ENCODE measurements at regions not wholly inside any gene's neighbourhood (a gene's known extent, or its start where the extent isn't known, plus 50 kb on each side); places are given as distances from the start of the nearest gene placed in this dataset.

GRCh38 chr13:91146601-91147000 lies 200.9 kb upstream of the MIR17HG start:
- no peak for TF ChIP-seq POLR2AphosphoS5 (IDR thresholded peaks at IDR 0.05; ENCODE audit: low read depth)
- TF ChIP-seq GABPA (IDR thresholded peaks at IDR 0.05; ENCODE audit: low read depth): no peak
- TF ChIP-seq REST (IDR thresholded peaks at IDR 0.05; ENCODE audit: insufficient replicate concordance, low read depth): no peak
- no peak for TF ChIP-seq SPI1 (IDR thresholded peaks at IDR 0.05; ENCODE audit: borderline replicate concordance, low read depth)
- TF ChIP-seq CTCF (IDR thresholded peaks at IDR 0.05; ENCODE audit: insufficient read depth, low read length): no peak
- Histone ChIP-seq H3K27me3 (ENCODE audit: insufficient read depth, poor library complexity, severe bottlenecking) (no peaks in the 10 kb centered on the region), H3K27ac (replicated peaks) (no peak overlapping the region), H3K4me3 (replicated peaks; ENCODE audit: insufficient read depth, low read length) (no peak overlapping the region)
- DNase-seq (ENCODE audit: low read depth in 1 of 2, low spot score in 1 of 2): no peak

- H3K27me3 ChIP-seq (ENCODE audit: insufficient read depth, poor library complexity, severe bottlenecking): no peaks in the 10 kb centered on the region
- no peak overlapping the region for H3K27ac ChIP-seq (replicated peaks)
- DNase-seq (ENCODE audit: low read depth in 1 of 2, low spot score in 1 of 2): no peak
- no peak overlapping the region for H3K4me3 ChIP-seq (replicated peaks; ENCODE audit: insufficient read depth, low read length)
- no peak for TF ChIP-seq GABPA (IDR thresholded peaks at IDR 0.05; ENCODE audit: low read depth)
- TF ChIP-seq REST (IDR thresholded peaks at IDR 0.05; ENCODE audit: insufficient replicate concordance, low read depth): no peak
- no peak for TF ChIP-seq CTCF (IDR thresholded peaks at IDR 0.05; ENCODE audit: insufficient read depth, low read length)
- no peak for TF ChIP-seq SPI1 (IDR thresholded peaks at IDR 0.05; ENCODE audit: borderline replicate concordance, low read depth)
- no peak for TF ChIP-seq POLR2AphosphoS5 (IDR thresholded peaks at IDR 0.05; ENCODE audit: low read depth)
Measured at GRCh38 chr13:91148098-91148497, 199.4 kb upstream of the MIR17HG start.

GRCh38 chr13:91151921-91152320 lies 195.6 kb upstream of the MIR17HG start:
- no peaks in the 10 kb centered on the region for H3K27me3 ChIP-seq (ENCODE audit: insufficient read depth, poor library complexity, severe bottlenecking)
- no peak overlapping the region for H3K4me3 ChIP-seq (replicated peaks; ENCODE audit: insufficient read depth, low read length)
- DNase-seq (ENCODE audit: low read depth in 1 of 2, low spot score in 1 of 2): no peak
- no peak overlapping the region for H3K27ac ChIP-seq (replicated peaks)
- TF ChIP-seq REST (IDR thresholded peaks at IDR 0.05; ENCODE audit: insufficient replicate concordance, low read depth) (no peak), CTCF (IDR thresholded peaks at IDR 0.05; ENCODE audit: insufficient read depth, low read length) (no peak), POLR2AphosphoS5 (IDR thresholded peaks at IDR 0.05; ENCODE audit: low read depth) (no peak), GABPA (IDR thresholded peaks at IDR 0.05; ENCODE audit: low read depth) (no peak), SPI1 (IDR thresholded peaks at IDR 0.05; ENCODE audit: borderline replicate concordance, low read depth) (no peak)
